Calu3 (cell line): ENCODE measurements at regions not wholly inside any gene's neighbourhood (a gene's known extent, or its start where the extent isn't known, plus 50 kb on each side); places are given as distances from the start of the nearest gene placed in this dataset.
"Not testable (repeated sequence)": the region's sequence is repeated elsewhere in the genome, so short reads cannot be mapped to it uniquely, and the experiment has no call there.

Experiments used
- BruUV-seq: library from RNA; stranded (reverse); fragments of 400-500 nt; replicated peaks from 2 replicates; lab custom pipeline; 2021; lab: Mats Ljungman, UMichigan
- CTCF ChIA-PET: fragments of 300-600 bp; sonication (Branson Sonifier 250); formaldehyde crosslinking; loops from one replicate; lab custom pipeline; 2022; ENCODE audit warnings: antibody characterized with exemption; lab: Charles Lee
- DNase-seq: peaks from one replicate; pipeline ENCODE4 v3.0.0; 2022
- H3K27ac Mint-ChIP-seq: one replicate; pipeline ENCODE4 v1.8.0; 2022; ENCODE audit warnings: mixed read lengths; ENCODE audit not compliant: unreplicated experiment
- H3K27me3 Mint-ChIP-seq: one replicate; pipeline ENCODE4 v1.8.0; 2022; ENCODE audit warnings: mixed read lengths; ENCODE audit not compliant: unreplicated experiment
- H3K36me3 Mint-ChIP-seq: one replicate; pipeline ENCODE4 v1.8.0; 2022; ENCODE audit warnings: mild to moderate bottlenecking, moderate library complexity, mixed read lengths; ENCODE audit not compliant: insufficient read depth, unreplicated experiment
- H3K4me1 Mint-ChIP-seq: one replicate; pipeline ENCODE4 v1.8.0; 2022; ENCODE audit warnings: mild to moderate bottlenecking, low read depth, mixed read lengths; ENCODE audit not compliant: unreplicated experiment
- H3K4me3 Mint-ChIP-seq: one replicate; pipeline ENCODE4 v1.8.0; 2022; ENCODE audit warnings: mild to moderate bottlenecking, low read depth, moderate library complexity, mixed read lengths; ENCODE audit not compliant: unreplicated experiment
- H3K9me3 Mint-ChIP-seq: one replicate; pipeline ENCODE4 v1.8.0; 2022; ENCODE audit warnings: low read depth, mixed read lengths; ENCODE audit not compliant: unreplicated experiment
- CTCF ChIP-seq: fragments of 200-600 bp; IDR thresholded peaks from one replicate; pipeline ENCODE4 v1.8.0; 2022; ENCODE audit warnings: antibody characterized with exemption; ENCODE audit not compliant: unreplicated experiment
- intact Hi-C: fragments of 100-400 bp; cut with micrococcal nuclease; formaldehyde crosslinking; loops from one replicate; pipeline ENCODE4 v1.10.0; 2022; ENCODE audit not compliant: unreplicated experiment

GRCh38 chr20:7159903-7160302 lies 392.4 kb downstream of the BMP2 start:
- H3K9me3 Mint-ChIP-seq = no peaks in the 10 kb centered on the region
- intact Hi-C loops = loop anchor here (5.0 kb wide), 1 partner anchor 328 kb away; no protein-coding TSS in a partner anchor
- no peak for DNase-seq

GRCh38 chr20:7161690-7162089 lies 394.2 kb downstream of the BMP2 start:
- intact Hi-C loops = loop anchor here (5.0 kb wide), 1 partner anchor 329 kb away; no protein-coding TSS in a partner anchor
- no peaks in the 10 kb centered on the region for H3K9me3 Mint-ChIP-seq
- BruUV-seq = no TSS peak
- H3K4me1 Mint-ChIP-seq = peaks cover 4% of the 10 kb centered on the region
- TF ChIP-seq CTCF = no peak
- no peaks in the 10 kb centered on the region for H3K36me3 Mint-ChIP-seq
- H3K27ac Mint-ChIP-seq = no peak overlapping the region
- no peak overlapping the region for H3K4me3 Mint-ChIP-seq
- CTCF ChIA-PET = no interaction called here
- DNase-seq = peak; percentile 13
- H3K27me3 Mint-ChIP-seq = no peaks in the 10 kb centered on the region

More at GRCh38 chr20:7159903-7160302, 392.4 kb downstream of the BMP2 start:
- Mint-ChIP-seq H3K27me3 (no peaks in the 10 kb centered on the region), H3K27ac (no peak overlapping the region), H3K36me3 (no peaks in the 10 kb centered on the region), H3K4me3 (no peak overlapping the region), H3K4me1 (peaks cover 6% of the 10 kb centered on the region)
- TF ChIP-seq CTCF = no peak
- BruUV-seq = no TSS peak
- CTCF ChIA-PET = no interaction called here

DNA sequence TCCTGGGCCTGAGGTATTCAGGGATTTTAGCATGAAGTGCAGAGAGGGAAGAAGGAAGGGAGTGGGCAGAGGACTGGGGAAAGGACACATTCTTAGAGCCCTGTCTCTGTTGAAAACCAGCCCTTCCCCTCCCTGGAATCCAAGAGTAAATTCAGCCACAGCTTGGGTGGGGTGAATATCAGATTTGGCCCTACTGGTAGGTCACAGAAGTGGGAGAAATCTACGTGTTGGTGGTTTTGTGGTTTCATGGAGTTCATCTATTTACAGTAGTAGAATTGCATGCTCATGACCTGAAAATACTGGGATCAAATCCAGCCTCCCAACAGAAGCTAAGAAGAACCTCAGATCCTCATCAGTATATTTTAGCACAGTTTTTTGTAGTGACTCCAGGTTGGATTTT lies 404.4 kb downstream of the BMP2 start:
- intact Hi-C loops = no loop called here
- Mint-ChIP-seq H3K9me3 (no peaks in the 10 kb centered on the region), H3K4me1 (no peaks in the 10 kb centered on the region), H3K27me3 (no peaks in the 10 kb centered on the region), H3K27ac (no peak overlapping the region), H3K36me3 (no peaks in the 10 kb centered on the region), H3K4me3 (no peak overlapping the region)
- no peak for TF ChIP-seq CTCF
- no TSS peak for BruUV-seq
- no peak for DNase-seq
- CTCF ChIA-PET = no interaction called here

- Mint-ChIP-seq H3K27ac (no peak overlapping the region), H3K4me3 (no peak overlapping the region), H3K4me1 (no peaks in the 10 kb centered on the region), H3K9me3 (no peaks in the 10 kb centered on the region), H3K36me3 (no peaks in the 10 kb centered on the region), H3K27me3 (no peaks in the 10 kb centered on the region)
- CTCF ChIA-PET = no interaction called here
- TF ChIP-seq CTCF = no peak
- no TSS peak for BruUV-seq
- intact Hi-C loops = no loop called here
- no peak for DNase-seq
These were observed 407.1 kb downstream of the BMP2 start for GRCh38 chr20:7174554-7174953.

- H3K4me3 Mint-ChIP-seq, H3K4me1 Mint-ChIP-seq, DNase-seq, H3K27ac Mint-ChIP-seq, H3K27me3 Mint-ChIP-seq, CTCF ChIA-PET, BruUV-seq, H3K36me3 Mint-ChIP-seq, intact Hi-C loops, H3K9me3 Mint-ChIP-seq: not testable (repeated sequence)
These were observed 408.3 kb downstream of the BMP2 start for GRCh38 chr20:7175827-7176226.
